ENCODE measurements at regions not wholly inside any gene's neighbourhood (a gene's known extent, or its start where the extent isn't known, plus 50 kb on each side); places are given as distances from the start of the nearest gene placed in this dataset.

GRCh38 chr6:66962082-66962481, 1255.1 kb upstream of the EYS start:
- POLR2A ChIA-PET = no interaction called here
- CTCF ChIA-PET = no interaction called here
- no peak for TF ChIP-seq CTCF (IDR thresholded peaks at IDR 0.05; ENCODE audit: insufficient read depth, low read length, missing control alignments)
- no peak overlapping the region for H3K4me3 ChIP-seq (ENCODE audit: low read depth, low read length)
- no peak for DNase-seq (ENCODE audit: low read depth, low spot score)

GRCh38 chr6:66961191-66961590, 1254.2 kb upstream of the EYS start:
- no peak for DNase-seq (ENCODE audit: low read depth, low spot score)
- ChIA-PET CTCF (no interaction called here), POLR2A (no interaction called here)
- TF ChIP-seq CTCF (IDR thresholded peaks at IDR 0.05; ENCODE audit: insufficient read depth, low read length, missing control alignments) = no peak
- H3K4me3 ChIP-seq (ENCODE audit: low read depth, low read length) = no peak overlapping the region

GRCh38 chr6:66949191-66949661, 1242.2 kb upstream of the EYS start:
- TF ChIP-seq CTCF (IDR thresholded peaks at IDR 0.05; ENCODE audit: insufficient read depth, low read length, missing control alignments) = no peak
- DNase-seq (ENCODE audit: low read depth, low spot score) = no peak
- POLR2A ChIA-PET = no interaction called here
- CTCF ChIA-PET = no interaction called here
- H3K4me3 ChIP-seq (ENCODE audit: low read depth, low read length) = no peak overlapping the region

- ChIA-PET CTCF (no interaction called here), POLR2A (no interaction called here)
- no peak overlapping the region for H3K4me3 ChIP-seq (ENCODE audit: low read depth, low read length)
- no peak for DNase-seq (ENCODE audit: low read depth, low spot score)
- TF ChIP-seq CTCF (IDR thresholded peaks at IDR 0.05; ENCODE audit: insufficient read depth, low read length, missing control alignments) = no peak
These were observed 1241.1 kb upstream of the EYS start for GRCh38 chr6:66948106-66948505.

GRCh38 chr6:66940003-66940402, 1233.0 kb upstream of the EYS start:
- no peak overlapping the region for H3K4me3 ChIP-seq (ENCODE audit: low read depth, low read length)
- POLR2A ChIA-PET = no interaction called here
- DNase-seq (ENCODE audit: low read depth, low spot score) = no peak
- CTCF ChIA-PET = no interaction called here
- TF ChIP-seq CTCF (IDR thresholded peaks at IDR 0.05; ENCODE audit: insufficient read depth, low read length, missing control alignments) = no peak

GRCh38 chr6:66937180-66937579, 1230.2 kb upstream of the EYS start:
- ChIA-PET CTCF (no interaction called here), POLR2A (no interaction called here)
- TF ChIP-seq CTCF (IDR thresholded peaks at IDR 0.05; ENCODE audit: insufficient read depth, low read length, missing control alignments) = no peak
- DNase-seq (ENCODE audit: low read depth, low spot score) = no peak
- H3K4me3 ChIP-seq (ENCODE audit: low read depth, low read length) = no peak overlapping the region

All from AG04449 (cell line).